ENCODE measurements at regions not wholly inside any gene's neighbourhood (a gene's known extent, or its start where the extent isn't known, plus 50 kb on each side); places are given as distances from the start of the nearest gene placed in this dataset.

DNA sequence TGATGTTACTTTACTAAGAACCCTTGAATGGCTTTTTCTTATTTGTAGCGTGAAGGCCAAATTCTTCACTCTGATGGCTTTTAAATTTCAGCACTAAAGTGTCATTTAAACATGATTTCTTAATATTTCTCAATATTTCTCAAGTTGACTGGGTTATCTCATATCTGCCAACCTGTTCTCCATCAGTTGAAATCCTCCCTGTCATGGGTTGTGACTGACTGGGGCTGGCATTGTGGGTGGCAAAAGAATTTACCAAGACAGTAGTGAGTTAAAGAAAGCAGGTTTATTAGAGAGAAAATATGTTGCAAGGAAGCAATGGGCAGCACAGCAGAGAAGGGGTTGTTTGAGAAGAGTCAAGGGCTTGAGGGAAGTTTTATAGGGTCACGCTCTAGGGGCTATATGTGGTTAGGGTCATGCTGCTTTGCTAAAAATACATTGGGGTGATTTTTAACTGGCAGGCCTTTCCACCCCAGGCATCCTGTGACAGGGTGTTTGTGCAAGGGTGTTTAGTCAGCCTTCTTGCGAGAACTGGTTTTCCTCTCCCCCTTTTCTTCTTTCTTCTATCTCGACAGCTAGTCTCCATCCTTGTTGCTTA is 232.8 kb upstream of the SEL1L start:
- no peak for TF ChIP-seq CTCF (IDR thresholded peaks at IDR 0.05; ENCODE audit: poor library complexity)
- TF ChIP-seq EZH2phosphoT487 (IDR thresholded peaks at IDR 0.05; ENCODE audit: low read depth, severe bottlenecking, unreplicated experiment) = no peak
- no peak for TF ChIP-seq EZH2 (IDR thresholded peaks at IDR 0.05; ENCODE audit: borderline replicate concordance)
